ENCODE measurements at regions not wholly inside any gene's neighbourhood (a gene's known extent, or its start where the extent isn't known, plus 50 kb on each side); places are given as distances from the start of the nearest gene placed in this dataset.

DNA sequence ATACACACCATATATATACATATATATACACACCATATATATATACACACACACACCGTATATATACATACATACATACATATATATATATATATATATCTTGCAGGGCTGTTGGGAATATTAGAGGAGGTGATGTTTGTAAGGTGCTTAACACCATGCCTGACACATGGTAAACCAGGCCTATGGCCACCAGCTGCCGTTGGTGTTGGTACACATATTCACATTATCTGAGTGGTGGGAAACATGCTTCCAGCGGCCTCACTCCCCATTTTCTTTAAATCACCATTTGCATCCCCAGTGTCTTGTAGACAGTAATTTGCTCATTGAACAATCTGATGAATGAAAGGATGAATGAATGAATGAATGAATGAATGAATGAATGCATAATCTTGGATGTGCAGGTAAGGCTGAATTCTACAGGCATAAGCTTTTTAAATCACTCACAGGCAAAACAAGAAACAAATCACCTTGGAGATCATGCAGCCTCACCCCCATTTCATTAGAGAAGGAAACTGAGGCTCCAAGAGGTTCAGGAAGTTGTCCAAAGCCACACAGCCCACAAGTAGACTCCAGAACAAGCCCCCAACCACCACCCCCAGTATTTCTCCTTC, 527.8 kb downstream of the MIAT start:
- Mint-ChIP-seq H3K4me1 (no peaks in the 10 kb centered on the region), H3K36me3 (no peaks in the 10 kb centered on the region), H3K4me3 (no peak overlapping the region), H3K9me3 (peaks cover 3% of the 10 kb centered on the region), H3K27me3 (ENCODE audit: low read depth) (no peaks in the 10 kb centered on the region), H3K27ac (no peak overlapping the region)
- no peak for DNase-seq (ENCODE audit: low spot score in 2 of 2, unreplicated experiment in 2 of 2)
- TF ChIP-seq, protein P1, sequence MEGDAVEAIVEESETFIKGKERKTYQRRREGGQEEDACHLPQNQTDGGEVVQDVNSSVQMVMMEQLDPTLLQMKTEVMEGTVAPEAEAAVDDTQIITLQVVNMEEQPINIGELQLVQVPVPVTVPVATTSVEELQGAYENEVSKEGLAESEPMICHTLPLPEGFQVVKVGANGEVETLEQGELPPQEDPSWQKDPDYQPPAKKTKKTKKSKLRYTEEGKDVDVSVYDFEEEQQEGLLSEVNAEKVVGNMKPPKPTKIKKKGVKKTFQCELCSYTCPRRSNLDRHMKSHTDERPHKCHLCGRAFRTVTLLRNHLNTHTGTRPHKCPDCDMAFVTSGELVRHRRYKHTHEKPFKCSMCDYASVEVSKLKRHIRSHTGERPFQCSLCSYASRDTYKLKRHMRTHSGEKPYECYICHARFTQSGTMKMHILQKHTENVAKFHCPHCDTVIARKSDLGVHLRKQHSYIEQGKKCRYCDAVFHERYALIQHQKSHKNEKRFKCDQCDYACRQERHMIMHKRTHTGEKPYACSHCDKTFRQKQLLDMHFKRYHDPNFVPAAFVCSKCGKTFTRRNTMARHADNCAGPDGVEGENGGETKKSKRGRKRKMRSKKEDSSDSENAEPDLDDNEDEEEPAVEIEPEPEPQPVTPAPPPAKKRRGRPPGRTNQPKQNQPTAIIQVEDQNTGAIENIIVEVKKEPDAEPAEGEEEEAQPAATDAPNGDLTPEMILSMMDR (IDR thresholded peaks at IDR 0.05; ENCODE audit: unreplicated experiment): no peak

DNA sequence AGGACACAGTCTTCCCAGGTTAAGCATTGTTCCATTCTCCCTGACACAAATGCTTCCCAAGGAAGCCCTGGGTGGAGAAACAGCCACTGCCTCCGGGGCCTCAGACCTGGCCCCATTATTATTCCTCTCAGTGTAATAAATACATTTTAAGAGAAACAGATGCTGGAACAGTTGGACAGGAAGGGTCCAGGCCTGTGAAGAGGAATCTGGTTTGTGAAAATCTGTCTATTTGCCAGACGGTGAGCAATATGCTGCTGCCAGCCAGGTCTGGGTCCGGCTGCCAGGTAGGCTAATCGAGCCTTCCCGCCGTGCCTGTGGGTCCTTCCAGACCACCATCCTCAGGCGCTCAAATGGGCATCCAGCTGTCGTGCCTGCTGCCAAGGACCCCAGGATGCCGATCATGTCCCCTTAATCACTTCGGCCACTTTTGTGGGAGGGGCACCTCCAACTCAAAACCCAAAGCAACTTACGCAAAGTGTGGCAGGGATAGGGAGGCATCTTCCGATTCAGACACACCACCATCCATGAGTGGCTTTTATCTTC, 528.4 kb downstream of the MIAT start:
- no peaks in the 10 kb centered on the region for H3K27me3 Mint-ChIP-seq (ENCODE audit: low read depth)
- peaks cover 6% of the 10 kb centered on the region for H3K9me3 Mint-ChIP-seq
- H3K27ac Mint-ChIP-seq: no peak overlapping the region
- H3K36me3 Mint-ChIP-seq: peaks cover 2% of the 10 kb centered on the region
- no peak overlapping the region for H3K4me3 Mint-ChIP-seq
- H3K4me1 Mint-ChIP-seq: no peaks in the 10 kb centered on the region
- no peak for DNase-seq (ENCODE audit: low spot score in 2 of 2, unreplicated experiment in 2 of 2)
- TF ChIP-seq, protein P1 (IDR thresholded peaks at IDR 0.05; ENCODE audit: unreplicated experiment): no peak

GRCh38 chr22:27186643-27187042, 529.3 kb downstream of the MIAT start:
- no peak overlapping the region for H3K27ac Mint-ChIP-seq
- no peak overlapping the region for H3K4me3 Mint-ChIP-seq
- no peak for DNase-seq (ENCODE audit: low spot score in 2 of 2, unreplicated experiment in 2 of 2)
- H3K4me1 Mint-ChIP-seq: no peaks in the 10 kb centered on the region
- H3K27me3 Mint-ChIP-seq (ENCODE audit: low read depth): no peaks in the 10 kb centered on the region
- H3K36me3 Mint-ChIP-seq: peaks cover 5% of the 10 kb centered on the region
- TF ChIP-seq, protein P1 (IDR thresholded peaks at IDR 0.05; ENCODE audit: unreplicated experiment): no peak
- peaks cover 13% of the 10 kb centered on the region for H3K9me3 Mint-ChIP-seq

DNA sequence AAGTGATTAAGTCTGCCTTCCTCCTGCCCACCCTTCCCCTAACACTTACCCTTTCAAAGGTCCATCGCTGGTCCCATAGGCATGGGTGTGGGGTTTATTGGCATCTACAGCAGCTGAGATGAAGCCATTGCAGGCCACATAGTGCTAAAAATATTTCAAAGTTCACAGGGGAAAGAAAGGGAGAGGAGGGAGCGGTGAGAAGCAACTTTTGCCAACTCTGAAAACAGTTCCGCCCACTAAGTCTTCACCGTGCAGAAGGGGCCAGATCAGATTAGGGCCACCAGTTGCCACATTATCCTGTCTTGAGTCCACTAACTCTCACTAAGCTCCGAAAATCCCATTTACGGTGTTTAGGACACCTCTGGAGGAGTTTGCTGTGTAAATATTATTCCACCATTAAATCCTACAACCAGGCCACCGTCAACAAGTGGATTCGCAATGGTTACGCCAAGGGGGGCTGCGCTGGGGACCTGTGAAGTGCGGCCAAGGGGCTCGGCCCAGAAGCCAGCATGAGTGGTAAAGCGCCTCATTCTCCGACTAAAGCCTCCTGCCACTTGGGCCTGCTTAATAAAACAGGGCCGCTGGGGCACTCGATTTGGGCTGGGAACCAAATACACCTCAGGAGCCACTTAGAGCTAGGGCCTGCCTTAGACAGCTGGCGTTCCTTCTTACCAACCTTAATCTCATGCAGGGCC, 534.9 kb downstream of the MIAT start:
- DNase-seq (ENCODE audit: low spot score in 2 of 2, unreplicated experiment in 2 of 2): no peak
- H3K4me3 Mint-ChIP-seq: no peak overlapping the region
- H3K36me3 Mint-ChIP-seq: peaks cover 5% of the 10 kb centered on the region
- peaks cover 3% of the 10 kb centered on the region for H3K27me3 Mint-ChIP-seq (ENCODE audit: low read depth)
- H3K4me1 Mint-ChIP-seq: peaks cover 13% of the 10 kb centered on the region
- no peak overlapping the region for H3K27ac Mint-ChIP-seq
- TF ChIP-seq, protein P1 (IDR thresholded peaks at IDR 0.05; ENCODE audit: unreplicated experiment): no peak
- peaks cover 13% of the 10 kb centered on the region for H3K9me3 Mint-ChIP-seq

GRCh38 chr22:27193215-27193614, 535.8 kb downstream of the MIAT start:
- Mint-ChIP-seq H3K9me3 (peaks cover 18% of the 10 kb centered on the region), H3K4me1 (peaks cover 13% of the 10 kb centered on the region)

More at GRCh38 chr22:27193215-27193614, 535.8 kb downstream of the MIAT start:
- TF ChIP-seq, protein P1 (IDR thresholded peaks at IDR 0.05; ENCODE audit: unreplicated experiment): no peak
- Mint-ChIP-seq H3K27me3 (ENCODE audit: low read depth) (peaks cover 3% of the 10 kb centered on the region), H3K36me3 (peaks cover 5% of the 10 kb centered on the region), H3K27ac (no peak overlapping the region), H3K4me3 (no peak overlapping the region)
- no peak for DNase-seq (ENCODE audit: low spot score in 2 of 2, unreplicated experiment in 2 of 2)
